Right atrium auricular region (tissue), 2 donors: ENCODE measurements at regions not wholly inside any gene's neighbourhood (a gene's known extent, or its start where the extent isn't known, plus 50 kb on each side); places are given as distances from the start of the nearest gene placed in this dataset.

Experiments
- DNase-seq: peaks from one replicate; pipeline ENCODE4 v3.0.0-alpha.2; 2019; ENCODE audit warnings: low spot score
- H3K27ac ChIP-seq, 2 donors: fragments of 200-600 bp; sonication (generic); 1 replicate in 1 of 2; 2 replicates in 1 of 2; pipeline ENCODE4 v1.5.1; 2016 to 2019
- H3K27me3 ChIP-seq, 2 donors: fragments of 200-600 bp; sonication (generic); one replicate each; pipeline versions ENCODE4 v1.5.1 to v1.6.0; 2017 to 2019
- H3K36me3 ChIP-seq: fragments of 200-600 bp; sonication (generic); one replicate; pipeline ENCODE4 v1.5.1; 2016
- H3K4me1 ChIP-seq, 2 donors: fragments of 200-600 bp; sonication (generic); one replicate each; pipeline versions ENCODE4 v1.5.1 to v1.6.0; 2017 to 2019
- H3K4me3 ChIP-seq, 2 donors: fragments of 200-600 bp; sonication (generic); 1 replicate in 1 of 2; 2 replicates in 1 of 2; pipeline ENCODE4 v1.5.1; 2017 to 2019; ENCODE audit warnings: mild to moderate bottlenecking in 1 of 2, moderate library complexity in 1 of 2
- H3K9me3 ChIP-seq, 2 donors: fragments of 200-600 bp; sonication (generic); one replicate each; pipeline ENCODE4 v1.5.1; 2019
- CTCF ChIP-seq, 2 donors: fragments of 200-600 bp; sonication (generic); IDR thresholded peaks; one replicate each; pipeline ENCODE4 v1.5.1; 2019; ENCODE audit warnings: antibody characterized with exemption in 2 of 2

- no peaks in the 10 kb centered on the region for H3K36me3 ChIP-seq
- DNase-seq: no peak
- no peaks in the 10 kb centered on the region for H3K9me3 ChIP-seq
- no peaks in the 10 kb centered on the region for H3K27me3 ChIP-seq
- TF ChIP-seq CTCF (IDR thresholded peaks at IDR 0.05): no peak
- H3K27ac ChIP-seq: no peak overlapping the region
- H3K4me3 ChIP-seq: no peak overlapping the region
- no peaks in the 10 kb centered on the region for H3K4me1 ChIP-seq
These were observed 357.0 kb downstream of the FBXO15 start for GRCh38 chr18:73790587-73790986.

- Histone ChIP-seq H3K27ac (no peak overlapping the region), H3K4me3 (no peak overlapping the region), H3K9me3 (no peaks in the 10 kb centered on the region), H3K36me3 (no peaks in the 10 kb centered on the region), H3K4me1 (no peaks in the 10 kb centered on the region), H3K27me3 (no peaks in the 10 kb centered on the region)
- DNase-seq: no peak
- TF ChIP-seq CTCF (IDR thresholded peaks at IDR 0.05): no peak
These were observed 360.3 kb downstream of the FBXO15 start for GRCh38 chr18:73787316-73787715.

GRCh38 chr18:73785300-73785699 is 362.3 kb downstream of the FBXO15 start:
- no peak for TF ChIP-seq CTCF (IDR thresholded peaks at IDR 0.05)

GRCh38 chr18:73784853-73785252 is 362.8 kb downstream of the FBXO15 start:
- Histone ChIP-seq H3K27me3 (no peaks in the 10 kb centered on the region), H3K9me3 (no peaks in the 10 kb centered on the region), H3K4me1 (no peaks in the 10 kb centered on the region), H3K36me3 (no peaks in the 10 kb centered on the region), H3K4me3 (no peak overlapping the region), H3K27ac (no peak overlapping the region)
- no peak for DNase-seq
- no peak for TF ChIP-seq CTCF (IDR thresholded peaks at IDR 0.05)

More at GRCh38 chr18:73785300-73785699, 362.3 kb downstream of the FBXO15 start:
- Histone ChIP-seq H3K4me3 (no peak overlapping the region), H3K36me3 (no peaks in the 10 kb centered on the region), H3K4me1 (no peaks in the 10 kb centered on the region), H3K9me3 (no peaks in the 10 kb centered on the region), H3K27ac (no peak overlapping the region), H3K27me3 (no peaks in the 10 kb centered on the region)
- no peak for DNase-seq

- TF ChIP-seq CTCF (IDR thresholded peaks at IDR 0.05): no peak
- no peaks in the 10 kb centered on the region for H3K4me1 ChIP-seq
- no peak overlapping the region for H3K4me3 ChIP-seq
These were observed 365.2 kb downstream of the FBXO15 start for GRCh38 chr18:73782405-73782804.

GRCh38 chr18:73780218-73780617 is 367.4 kb downstream of the FBXO15 start:
- Histone ChIP-seq H3K36me3 (no peaks in the 10 kb centered on the region), H3K27me3 (no peaks in the 10 kb centered on the region), H3K9me3 (no peaks in the 10 kb centered on the region), H3K4me1 (no peaks in the 10 kb centered on the region), H3K27ac (no peak overlapping the region), H3K4me3 (no peak overlapping the region)
- TF ChIP-seq CTCF (IDR thresholded peaks at IDR 0.05): no peak
- DNase-seq: no peak

More at GRCh38 chr18:73782405-73782804, 365.2 kb downstream of the FBXO15 start:
- Histone ChIP-seq H3K27ac (no peak overlapping the region), H3K9me3 (no peaks in the 10 kb centered on the region), H3K27me3 (no peaks in the 10 kb centered on the region), H3K36me3 (no peaks in the 10 kb centered on the region)
- no peak for DNase-seq
